ENCODE measurements at regions not wholly inside any gene's neighbourhood (a gene's known extent, or its start where the extent isn't known, plus 50 kb on each side); places are given as distances from the start of the nearest gene placed in this dataset.

DNA sequence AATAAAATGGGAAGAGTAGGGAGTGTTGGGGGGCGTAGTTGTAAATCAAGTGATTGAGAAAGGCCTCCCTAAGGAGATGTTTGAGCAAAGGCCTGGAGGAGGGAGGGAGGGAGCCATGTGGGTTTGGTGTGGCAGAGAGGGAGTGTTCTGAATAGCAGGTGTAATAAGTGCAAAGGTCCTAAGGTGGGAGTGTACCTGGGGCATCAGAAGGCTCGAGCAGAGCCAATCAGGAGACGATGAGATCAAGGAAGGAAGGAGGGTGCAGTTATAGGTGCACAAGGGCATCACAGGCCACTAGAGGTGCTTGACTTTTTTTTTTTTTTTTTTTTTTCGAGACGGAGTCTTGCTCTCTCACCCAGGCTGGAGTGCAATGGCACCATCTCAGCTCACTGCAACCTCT, 77.9 kb upstream of the PLXNC1 start:
- no peak for DNase-seq

DNA sequence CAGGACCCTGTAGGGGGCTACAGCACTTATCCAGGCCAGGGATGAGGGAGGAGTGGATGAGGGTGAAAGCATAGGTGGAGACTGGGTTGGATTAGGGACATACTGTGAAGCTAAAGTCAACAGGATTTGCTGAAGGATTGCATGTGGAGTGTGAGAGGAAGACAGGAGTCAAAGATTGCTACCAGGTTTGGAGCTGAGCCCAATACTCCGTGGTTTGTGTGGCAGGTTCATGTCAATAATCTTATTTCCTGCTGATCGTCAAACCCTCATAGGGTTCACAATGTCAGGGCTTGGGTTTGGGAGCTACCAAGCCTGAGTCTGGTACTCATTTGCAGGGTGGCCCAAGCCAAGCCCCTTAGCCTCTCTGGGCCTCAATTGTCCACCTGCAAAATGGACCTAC, 77.1 kb upstream of the PLXNC1 start:
- DNase-seq: no peak

DNA sequence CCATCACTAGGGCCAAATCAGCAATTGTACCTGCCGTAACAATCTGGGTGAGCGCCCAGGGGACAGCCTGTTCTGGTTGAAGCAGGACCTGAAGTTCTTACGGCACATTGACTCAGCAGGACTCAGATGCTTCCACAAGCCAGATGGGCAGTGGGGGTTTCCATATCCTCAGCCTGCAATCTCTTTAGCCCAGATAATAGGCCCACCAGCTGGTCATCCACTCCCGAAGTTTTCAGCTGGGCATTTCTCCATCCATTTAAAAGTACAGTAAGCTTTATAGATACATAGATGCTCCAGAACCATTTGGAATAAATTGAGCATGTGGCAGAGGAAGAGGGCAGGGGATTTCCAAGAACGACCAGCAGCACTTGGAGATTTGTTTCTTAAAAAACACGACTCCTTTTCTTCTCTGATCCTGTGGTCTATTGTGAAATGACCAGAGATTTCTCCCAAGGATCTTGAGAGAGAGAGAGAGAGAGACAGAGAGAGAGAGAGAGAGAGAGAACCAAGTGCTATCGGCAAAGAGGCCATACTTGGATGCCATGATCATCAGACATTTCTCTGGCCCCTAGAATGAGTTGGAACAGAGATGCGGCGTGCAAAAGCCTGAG, 74.8 kb upstream of the PLXNC1 start:
- no peak for DNase-seq

DNA sequence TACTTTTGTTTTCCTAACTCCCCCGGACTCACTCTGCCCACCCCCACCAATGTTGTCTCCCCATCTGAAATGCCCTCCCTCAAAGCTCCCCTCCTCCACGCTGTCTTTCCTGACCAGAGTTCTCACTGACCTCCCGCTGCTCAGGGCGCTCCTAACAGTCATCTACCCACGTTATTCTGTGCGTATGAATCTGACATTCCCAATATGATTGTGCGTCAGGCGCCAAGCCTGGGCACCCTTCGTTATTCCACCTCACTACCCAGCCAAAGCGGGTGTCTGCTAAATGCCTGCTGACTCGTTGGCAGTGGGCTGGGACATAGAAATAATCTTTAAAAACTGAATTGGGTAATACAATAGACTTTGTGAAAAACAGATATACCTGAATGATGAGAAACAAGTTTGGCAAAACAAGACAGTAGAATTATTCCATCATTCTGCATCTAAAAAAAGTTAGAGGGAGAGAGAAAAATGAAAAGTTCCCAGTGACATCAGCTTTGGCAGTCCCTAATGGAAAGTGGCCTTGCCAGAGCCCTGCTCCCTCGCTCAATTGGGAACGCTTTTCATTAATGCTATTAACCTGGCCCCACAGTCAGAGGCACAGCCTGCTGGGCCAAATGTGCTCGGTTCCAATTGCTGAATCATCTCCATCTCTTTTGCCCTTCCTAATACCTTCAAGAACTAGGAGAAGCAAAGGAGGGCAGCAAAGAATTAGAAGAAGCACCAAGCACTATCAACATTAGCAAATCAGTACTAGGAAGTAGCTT, 74.0 kb upstream of the PLXNC1 start:
- no peak for DNase-seq

DNA sequence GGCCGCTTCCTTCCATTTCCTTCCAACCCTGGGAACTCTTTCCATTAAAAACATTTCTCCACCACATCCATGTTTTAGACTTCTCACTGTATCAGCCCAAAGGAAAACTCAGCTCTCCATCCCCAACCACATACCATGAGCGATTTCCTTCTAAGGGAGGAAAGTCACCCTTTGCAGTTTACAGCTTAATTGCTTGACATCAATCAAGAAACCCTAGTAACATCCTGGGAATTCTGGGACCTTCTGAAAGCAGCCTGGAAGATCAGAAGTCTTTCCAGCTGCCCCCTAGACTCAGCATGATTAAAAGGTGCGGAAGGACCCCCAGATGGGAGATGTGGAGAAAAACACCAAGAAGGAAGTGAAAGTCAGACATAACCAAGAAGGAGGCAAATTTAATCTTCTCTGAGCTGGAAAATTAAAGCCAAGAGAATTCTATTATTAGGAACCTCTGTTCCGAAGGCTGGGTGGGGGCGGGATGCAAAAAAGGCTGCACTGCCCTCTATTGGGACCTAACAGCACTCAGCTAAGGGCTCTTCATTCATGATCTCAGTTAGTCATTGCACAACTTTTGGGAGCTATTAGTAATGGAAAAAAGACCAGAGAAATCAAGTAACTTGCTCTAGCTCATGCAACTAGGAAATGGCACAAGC, 73.3 kb upstream of the PLXNC1 start:
- no peak for DNase-seq

DNA sequence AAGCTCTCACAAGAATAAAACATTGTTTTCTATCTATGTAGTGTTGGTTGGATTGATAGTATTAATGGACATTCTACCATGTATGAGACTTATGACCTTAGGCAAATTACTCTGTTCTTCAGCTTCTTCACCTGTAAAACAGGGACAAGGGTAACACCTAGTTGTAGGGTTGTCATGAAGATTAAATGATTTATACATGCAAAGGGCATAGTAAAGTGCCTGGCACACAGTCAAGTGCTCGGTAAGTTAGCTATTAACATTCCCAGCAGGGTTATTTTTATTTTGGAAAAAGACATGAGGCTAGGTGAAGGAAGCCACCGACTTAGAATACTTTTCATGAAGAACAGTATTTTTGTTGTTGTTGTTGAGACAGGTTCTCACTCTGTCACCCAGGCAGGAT, 71.2 kb upstream of the PLXNC1 start:
- DNase-seq: no peak

DNA sequence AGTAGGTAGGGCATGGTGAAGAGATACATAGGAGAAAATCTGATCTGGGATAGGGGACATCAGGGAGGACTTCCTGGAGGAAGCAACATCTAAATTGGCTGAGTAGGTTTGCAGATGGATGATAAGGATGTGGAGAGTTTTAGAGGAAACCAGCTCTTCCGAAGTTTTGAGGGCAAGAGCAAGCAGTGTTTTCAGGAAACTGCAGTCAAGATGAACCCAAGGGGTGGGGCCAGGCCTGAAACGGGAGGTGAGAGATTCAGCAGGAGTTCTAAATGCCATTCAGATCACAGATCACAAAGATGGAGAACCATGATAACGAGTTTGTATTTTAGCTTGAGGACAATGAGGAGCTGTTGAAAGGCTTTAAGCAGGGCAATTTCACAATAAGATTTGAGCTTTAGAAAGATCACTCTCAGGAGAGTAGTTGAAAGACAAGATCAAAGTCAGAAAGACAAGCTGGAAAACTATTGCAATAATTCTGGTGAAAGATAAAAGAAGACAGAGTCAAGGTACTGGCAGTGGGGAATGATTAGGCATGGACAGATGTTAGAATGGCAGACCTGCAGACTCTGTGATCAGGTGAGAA, 70.1 kb upstream of the PLXNC1 start:
- no peak for DNase-seq

DNA sequence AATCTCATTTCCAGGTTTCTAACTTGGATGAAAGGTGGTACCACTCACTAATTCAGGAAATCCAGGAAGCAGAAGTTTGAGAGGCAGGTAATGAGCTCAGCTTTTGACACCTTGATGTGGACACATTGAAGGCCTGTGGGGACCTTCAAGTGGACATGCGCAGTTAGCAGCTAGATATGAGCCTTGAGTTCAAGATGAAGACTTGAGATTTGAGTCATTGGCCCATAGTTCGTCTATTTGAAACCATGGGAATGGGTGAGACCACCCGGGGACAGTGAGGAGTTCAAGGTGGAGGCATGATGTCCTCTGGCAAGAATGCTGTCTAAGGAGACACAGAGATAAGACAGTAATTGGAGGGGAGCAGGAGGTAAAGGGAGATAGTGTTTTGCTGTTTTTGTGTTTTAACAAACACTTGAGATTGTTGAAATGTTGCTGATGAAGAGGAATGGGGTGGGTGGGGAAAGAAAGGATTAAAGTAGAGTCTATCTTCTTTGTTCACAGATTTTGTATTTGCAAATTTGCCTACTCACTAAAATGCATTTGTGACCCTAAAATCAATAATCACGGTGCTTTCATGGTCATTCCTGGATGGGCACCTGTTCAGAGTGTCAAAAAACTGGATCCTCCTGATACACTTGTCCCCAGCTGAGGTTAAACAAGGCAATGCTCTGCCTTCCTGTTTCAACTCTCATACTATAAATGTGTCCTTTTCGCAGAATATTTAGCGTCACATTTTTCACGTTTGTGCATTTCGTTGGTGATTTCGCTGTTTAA, 69.5 kb upstream of the PLXNC1 start:
- no peak for DNase-seq

DNA sequence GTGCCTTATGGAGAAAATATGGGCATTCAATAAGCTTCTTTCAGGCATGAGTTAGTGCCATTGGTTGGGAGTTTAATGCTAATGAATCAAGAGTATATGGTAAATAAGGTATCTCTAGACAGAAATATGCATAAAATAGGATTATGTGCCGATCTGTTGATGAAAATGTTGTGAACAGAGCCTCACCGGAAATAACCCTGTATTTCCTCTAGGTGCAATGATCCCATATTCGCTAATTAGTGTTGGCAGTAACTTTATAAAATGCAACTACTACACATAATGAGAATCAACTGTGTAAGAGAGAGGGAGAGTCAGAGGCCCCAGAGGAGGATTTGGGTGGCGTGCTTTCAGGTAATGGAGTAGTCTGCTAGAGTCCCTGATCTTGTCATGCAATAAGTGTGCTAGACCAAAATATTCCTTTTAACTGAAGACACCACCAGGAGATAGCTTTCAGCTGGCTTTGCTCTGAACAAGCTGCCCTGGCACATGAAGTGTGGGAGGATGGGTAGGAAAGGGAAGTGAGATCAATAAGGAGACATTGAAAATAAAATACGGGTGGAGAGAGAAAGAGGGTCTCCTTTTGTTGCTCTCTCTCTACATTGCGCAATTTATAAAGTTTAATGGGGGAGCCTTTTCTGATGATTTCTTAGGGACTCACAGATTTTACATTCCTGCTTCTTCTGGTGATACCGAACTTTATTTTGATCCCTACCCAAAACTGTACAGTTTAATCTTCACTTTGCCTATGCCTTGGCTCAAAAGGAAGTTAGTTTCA, 68.6 kb upstream of the PLXNC1 start:
- no peak for DNase-seq

DNA sequence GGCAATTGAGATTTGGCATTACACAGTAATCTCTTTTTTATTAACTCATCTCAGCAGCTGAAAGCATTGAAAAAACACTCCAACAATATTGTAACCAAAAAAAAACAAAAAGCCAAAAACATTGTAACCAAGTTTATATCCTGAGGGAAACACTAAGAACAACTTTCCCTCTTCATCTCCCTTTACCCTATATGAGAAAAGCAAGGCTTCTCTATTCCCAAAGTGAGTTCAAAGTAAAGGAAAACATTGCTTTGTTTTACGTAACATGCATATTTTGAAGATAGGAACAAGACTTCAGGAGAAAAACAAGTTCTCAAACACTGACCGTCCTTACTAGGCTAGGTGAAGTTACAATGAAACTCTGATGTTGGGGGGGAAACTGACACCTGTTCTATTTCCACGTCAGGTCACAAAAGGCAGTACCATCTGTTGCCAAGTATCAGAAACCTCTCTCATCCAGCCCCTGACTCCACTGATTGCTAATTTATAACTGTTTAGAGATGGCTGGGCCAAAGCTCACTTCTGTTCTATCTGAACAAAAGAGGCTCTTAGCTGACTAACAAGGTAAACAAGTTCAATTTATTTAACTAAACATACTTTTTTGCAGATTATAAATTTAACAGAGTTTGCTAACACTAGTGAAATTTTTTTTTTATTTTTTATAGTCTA, 67.9 kb upstream of the PLXNC1 start:
- DNase-seq: no peak

DNA sequence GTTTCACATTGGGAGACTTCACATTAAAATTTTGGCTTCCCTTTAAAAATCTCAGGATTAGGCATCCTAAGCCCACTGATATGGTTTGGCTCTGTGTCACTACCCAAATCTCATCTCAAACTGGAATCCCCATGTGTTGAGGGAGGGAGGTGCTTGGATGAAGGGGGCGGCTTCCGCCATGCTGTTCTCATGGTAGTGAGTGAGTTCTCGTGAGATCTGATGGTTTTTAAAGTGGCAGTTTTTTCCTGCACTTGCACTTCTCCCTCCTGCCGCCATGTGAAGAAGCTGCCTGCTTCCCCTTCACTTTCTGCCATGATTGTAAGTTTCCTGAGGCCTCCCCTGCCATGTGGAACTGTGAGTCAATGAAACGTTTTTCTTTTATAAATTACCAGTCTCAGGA, 65.7 kb upstream of the PLXNC1 start:
- no peak for DNase-seq

DNA sequence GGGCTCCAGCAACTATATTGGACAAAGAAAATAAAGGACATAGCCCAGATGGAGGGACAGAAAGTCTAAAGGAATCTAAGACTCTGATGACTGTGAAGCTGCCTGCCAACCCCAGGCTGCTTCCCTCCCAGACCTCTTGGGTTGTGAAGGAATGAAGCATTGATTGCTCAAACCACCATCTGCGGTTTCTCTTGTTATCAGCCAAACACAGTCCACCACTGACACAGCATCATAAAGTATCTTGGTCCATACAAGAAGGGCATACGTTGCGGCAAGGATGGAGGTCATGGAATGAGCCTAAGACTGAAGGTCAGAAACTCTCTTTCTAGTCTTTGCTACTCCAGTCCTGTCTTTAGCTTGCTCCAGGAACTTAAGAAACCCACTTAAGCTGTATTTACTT, 58.5 kb upstream of the PLXNC1 start:
- DNase-seq: no peak

DNA sequence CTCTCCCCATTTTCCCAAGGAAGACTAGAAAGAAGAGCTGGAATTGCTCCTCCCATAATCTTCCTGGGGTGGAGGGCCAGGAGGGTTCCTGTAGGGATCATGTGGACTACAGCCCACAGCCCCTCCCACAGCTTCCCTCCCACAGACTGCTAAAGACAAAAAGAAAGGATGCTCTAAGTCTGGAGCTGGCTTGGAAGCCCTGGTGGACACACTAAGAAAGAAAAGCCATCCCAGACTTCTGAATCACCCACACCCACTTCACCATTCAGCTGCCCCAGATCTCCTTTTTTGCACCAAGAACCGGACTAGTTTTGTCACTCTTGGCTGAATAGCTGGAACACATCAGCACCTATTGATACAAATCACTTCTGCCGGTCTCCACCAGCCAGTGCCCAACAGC, 56.8 kb upstream of the PLXNC1 start:
- DNase-seq: no peak

DNA sequence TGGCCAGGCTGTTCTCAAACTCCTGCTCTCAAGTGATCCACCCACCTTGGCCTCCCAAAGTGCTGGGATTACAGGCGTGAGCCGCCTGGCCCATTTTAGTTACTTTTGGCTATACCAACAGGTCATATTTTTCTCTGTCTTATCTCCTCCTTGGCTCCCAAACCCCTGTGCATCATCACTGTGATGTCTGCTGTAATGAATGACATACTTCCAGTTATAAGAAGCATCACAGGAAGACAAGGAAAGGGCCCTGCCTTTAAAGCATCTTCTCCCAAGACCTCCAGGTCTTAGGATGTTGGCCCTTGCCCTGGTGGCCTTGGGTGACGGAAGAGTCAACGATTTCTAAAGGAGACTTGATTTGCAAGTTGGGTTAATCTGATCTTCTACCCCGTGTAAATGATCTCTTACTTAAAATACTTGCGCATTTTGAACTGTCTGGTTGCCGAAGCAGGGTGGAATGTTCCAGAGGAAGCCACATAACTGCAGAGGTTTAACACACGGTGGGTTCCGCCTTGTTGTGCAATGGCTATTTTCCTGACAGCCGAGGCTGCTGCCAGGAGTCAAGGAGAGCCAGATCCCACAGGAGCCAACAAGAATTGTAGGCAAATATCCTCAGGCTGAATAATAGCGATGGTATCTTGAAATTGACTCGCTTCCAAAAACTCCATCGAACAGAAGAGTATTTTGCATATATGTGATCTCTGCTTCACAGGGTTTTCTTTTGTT, 55.7 kb upstream of the PLXNC1 start:
- DNase-seq: no peak

DNA sequence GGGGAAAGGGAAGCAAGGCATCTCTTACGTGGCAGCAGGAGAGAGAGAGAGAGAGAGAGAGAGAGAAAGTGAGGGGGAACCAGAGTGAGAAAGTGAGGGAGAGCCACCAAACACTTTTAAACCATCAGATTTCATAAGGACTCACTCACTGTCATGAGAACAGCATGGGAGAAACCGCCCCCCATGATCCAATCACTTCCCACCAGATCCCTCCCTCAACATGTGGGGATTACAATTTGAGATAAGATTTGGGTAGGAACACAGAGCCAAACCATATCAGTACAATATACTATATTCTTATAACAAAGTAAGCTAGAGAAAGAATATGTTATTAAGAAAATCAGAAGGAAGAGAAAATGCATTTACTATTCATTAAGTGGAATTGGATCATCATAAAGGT, 53.7 kb upstream of the PLXNC1 start:
- no peak for DNase-seq

DNA sequence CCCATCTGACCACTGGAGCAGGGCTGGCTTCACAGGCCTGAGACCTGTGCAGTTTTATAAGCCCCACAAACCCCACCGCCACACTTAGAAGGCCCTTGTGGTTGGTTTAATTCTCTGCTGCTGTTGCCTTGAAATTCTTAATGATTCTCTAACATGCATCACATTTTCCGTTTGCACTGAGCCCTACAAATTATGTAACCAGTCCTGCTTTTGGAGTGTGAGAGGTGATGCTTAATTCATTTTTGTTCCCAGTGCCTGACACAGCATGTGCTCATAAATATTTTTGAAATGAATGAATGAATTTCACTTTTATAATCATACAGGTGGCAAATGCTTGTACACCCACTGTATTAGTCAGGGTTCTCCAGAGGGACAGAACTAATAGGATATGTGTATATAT, 52.8 kb upstream of the PLXNC1 start:
- DNase-seq: no peak

DNA sequence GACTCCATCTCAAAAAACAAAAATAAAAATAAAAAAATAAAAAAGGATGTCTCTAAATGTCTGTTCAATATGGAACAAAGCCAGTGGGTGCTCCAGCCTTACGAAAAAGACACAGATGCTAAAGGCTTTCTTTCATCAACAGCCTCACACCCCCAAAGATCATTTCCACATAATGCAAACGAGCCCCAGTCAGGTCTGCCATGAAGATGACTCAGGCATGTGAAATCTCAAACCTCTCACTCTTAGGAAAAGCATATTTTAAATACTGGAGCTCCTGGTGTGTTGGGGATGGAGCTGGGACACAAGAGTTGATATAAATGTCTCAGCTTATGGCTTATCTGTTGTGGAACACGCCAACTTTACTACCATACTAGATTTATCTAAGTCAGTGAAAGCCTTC, 49.9 kb upstream of the PLXNC1 start:
- no peak for DNase-seq

Data from NCI-H2029 (cell line).